Astrocyte of the spinal cord (primary cell): ENCODE measurements at regions not wholly inside any gene's neighbourhood (a gene's known extent, or its start where the extent isn't known, plus 50 kb on each side); places are given as distances from the start of the nearest gene placed in this dataset.

Experiments used
- DNase-seq: peaks from one replicate; pipeline ENCODE4 v3.0.0; 2011; ENCODE audit warnings: low read depth, low spot score
- H3K4me3 ChIP-seq: 2 replicates; pipeline ENCODE4 v1.5.1; 2011; ENCODE audit warnings: low read depth, mild to moderate bottlenecking, low read length, moderate library complexity
- in situ Hi-C: cut with HindIII; loops from 2 replicates; pipeline ENCODE4 v1.10.0; 2017; ENCODE audit warnings: low sequenced_read_pairs
- TF ChIP-seq, protein P1 (sequence below): IDR thresholded peaks from 2 replicates; pipeline ENCODE4 v1.5.1; 2012; ENCODE audit warnings: low read depth, mild to moderate bottlenecking, low read length, inconsistent platforms

DNA sequence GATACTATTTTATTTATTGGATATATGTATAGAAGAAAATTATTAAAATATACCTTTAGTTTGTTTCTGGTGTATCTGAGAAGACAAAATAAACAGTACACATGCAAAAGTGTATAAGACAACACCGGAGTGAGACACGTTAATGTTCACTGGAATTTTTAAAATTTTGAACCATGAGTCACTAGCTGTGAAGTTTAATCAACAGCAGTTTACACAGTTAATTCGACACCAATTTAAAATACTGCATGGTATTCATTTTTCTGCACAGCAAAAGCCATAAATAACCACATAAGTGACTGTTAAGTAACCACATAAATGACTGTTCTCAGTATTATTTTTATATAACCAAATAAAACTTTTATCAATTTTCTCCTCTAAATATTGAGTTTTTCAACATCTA lies 418.7 kb upstream of the NBEA start:
- in situ Hi-C loops, result no loop called here
- DNase-seq, result no peak
- TF ChIP-seq, protein P1, sequence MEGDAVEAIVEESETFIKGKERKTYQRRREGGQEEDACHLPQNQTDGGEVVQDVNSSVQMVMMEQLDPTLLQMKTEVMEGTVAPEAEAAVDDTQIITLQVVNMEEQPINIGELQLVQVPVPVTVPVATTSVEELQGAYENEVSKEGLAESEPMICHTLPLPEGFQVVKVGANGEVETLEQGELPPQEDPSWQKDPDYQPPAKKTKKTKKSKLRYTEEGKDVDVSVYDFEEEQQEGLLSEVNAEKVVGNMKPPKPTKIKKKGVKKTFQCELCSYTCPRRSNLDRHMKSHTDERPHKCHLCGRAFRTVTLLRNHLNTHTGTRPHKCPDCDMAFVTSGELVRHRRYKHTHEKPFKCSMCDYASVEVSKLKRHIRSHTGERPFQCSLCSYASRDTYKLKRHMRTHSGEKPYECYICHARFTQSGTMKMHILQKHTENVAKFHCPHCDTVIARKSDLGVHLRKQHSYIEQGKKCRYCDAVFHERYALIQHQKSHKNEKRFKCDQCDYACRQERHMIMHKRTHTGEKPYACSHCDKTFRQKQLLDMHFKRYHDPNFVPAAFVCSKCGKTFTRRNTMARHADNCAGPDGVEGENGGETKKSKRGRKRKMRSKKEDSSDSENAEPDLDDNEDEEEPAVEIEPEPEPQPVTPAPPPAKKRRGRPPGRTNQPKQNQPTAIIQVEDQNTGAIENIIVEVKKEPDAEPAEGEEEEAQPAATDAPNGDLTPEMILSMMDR, result no peak
- no peak overlapping the region for H3K4me3 ChIP-seq

DNA sequence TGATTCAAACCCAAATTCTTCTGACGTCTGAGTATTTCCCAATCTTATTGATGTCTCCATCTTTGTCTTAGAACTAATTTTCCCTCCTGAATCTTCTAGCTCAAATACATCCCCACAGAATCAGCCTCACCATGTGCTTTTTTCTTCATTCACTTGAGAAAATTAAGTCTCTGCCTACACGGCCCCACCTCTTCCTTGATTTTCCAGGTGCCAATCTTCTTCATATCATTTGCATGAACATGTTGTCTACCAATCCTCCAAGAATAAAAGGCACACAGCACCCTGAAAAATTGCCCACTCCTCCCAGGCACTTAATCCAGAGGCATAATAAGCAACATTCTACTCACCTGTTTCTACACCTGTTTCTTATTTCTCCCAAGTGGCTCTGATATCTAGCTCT lies 408.1 kb upstream of the NBEA start:
- TF ChIP-seq, protein P1, result no peak
- H3K4me3 ChIP-seq, result no peak overlapping the region
- in situ Hi-C loops, result no loop called here
- DNase-seq, result no peak

DNA sequence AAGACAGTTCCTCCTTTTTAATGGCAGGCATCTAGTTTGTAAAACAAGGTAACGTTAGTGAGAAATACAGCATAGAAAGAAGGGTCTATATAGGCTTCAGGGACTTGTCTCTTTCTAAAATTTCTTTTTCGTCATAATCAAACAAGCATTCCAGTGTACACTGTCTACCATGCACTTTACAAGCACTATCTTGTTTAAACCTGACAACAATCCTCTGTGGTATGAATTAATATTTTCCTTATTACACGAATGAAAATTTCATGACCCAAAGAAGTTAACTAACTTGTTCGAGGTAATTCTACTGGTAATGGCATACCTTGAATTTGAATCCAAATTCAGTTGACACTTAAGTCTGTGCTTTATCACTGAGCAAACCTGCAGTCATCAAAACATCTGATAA lies 399.7 kb upstream of the NBEA start:
- no peak overlapping the region for H3K4me3 ChIP-seq
- in situ Hi-C loops, result no loop called here
- no peak for DNase-seq
- TF ChIP-seq, protein P1, result no peak

DNA sequence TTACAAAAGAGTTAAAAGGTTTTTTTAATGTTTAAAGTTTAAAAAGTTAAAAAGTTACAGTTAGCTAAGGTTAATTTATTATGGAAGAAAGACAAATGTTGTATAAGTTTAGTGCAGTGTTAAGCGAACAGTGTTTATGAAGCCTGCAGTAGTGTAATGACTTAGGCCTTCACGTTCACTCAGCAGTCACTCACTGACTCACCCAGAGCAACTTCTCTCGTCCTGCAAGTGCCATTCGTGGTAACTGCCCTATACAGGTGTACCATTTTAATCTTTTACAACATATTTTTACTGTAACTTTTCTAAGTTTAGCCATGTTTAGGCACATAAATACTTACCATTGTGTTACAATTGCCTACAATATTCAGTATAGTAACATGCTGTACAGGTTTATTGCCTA lies 398.2 kb upstream of the NBEA start:
- no peak overlapping the region for H3K4me3 ChIP-seq
- in situ Hi-C loops, result no loop called here
- TF ChIP-seq, protein P1, result no peak
- no peak for DNase-seq

DNA sequence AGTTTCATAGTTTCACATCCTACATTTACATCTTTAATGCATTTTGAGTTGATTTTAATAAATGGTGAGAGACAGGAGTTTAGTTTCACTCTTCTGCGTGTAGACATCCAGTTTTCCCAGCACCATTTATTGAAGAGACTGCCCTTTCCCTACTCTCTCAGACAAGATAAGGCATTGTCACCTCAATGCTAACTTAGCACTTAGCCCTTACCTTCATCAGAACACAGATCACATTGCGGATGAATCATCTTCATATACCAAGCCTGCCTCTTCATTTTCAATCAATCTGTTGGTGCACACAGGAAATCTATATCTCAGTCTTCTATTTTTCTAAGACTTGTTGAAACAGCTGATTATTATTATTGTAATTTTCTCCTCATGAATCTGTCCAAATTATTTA lies 396.6 kb upstream of the NBEA start:
- TF ChIP-seq, protein P1, result no peak

DNA sequence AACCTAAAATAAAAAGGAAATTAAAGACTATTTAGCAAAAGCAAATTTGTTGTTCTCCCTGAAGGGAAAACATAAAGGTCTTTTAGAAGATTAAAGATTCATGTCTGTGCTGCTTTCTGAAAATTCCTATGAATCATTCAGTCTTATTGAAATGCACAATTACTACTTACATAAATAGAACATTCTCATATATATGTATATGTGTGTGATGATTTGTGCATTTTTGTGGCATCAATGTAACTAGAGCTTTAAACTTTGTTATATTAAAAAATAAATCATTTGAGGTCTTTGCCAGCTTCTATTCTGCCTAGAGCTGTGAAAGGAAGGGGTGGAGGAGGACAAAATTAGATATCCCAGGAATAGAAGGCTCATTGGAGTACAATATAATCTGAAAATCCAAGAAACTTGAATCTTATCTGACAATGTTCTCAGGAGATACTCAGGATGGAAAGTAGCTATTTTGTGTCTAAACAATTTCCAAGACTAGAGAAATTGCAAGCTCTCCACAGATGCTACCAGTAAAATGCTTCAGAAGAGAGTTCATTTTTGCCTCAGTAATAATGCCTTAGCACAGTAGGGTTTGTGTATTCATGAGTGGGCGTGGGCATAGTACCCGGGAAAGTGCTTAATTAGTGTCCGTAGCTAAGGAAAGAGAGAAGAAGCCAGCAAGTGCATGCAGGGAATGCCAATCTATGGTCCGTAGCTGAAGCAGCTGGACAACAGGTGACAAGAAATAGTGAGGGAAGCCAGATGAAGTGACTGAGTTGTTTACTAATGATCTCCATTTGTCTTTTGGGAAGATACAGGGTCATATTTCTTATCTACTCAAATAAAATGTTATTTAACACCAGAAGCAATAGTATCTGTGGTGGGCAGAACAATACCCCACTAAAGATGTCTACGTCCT lies 395.5 kb upstream of the NBEA start:
- H3K4me3 ChIP-seq, result no peak overlapping the region
- TF ChIP-seq, protein P1, result no peak
- DNase-seq, result no peak
- in situ Hi-C loops, result no loop called here

More for the DNA sequence above, 396.6 kb upstream of the NBEA start:
- in situ Hi-C loops, result no loop called here
- DNase-seq, result no peak
- H3K4me3 ChIP-seq, result no peak overlapping the region
